Stimulated activated CD8-positive, alpha-beta memory T cell treated with anti-CD3 and anti-CD28 coated beads, Interleukin-15, amount 100 ng/mL, for 24 hours (primary cell): ENCODE measurements at regions not wholly inside any gene's neighbourhood (a gene's known extent, or its start where the extent isn't known, plus 50 kb on each side); places are given as distances from the start of the nearest gene placed in this dataset.

ENCODE experiments used
- DNase-seq: peaks from one replicate; pipeline ENCODE4 v3.0.0-alpha.2; 2020; ENCODE audit warnings: low read depth

- DNase-seq: no peak
Observed at GRCh38 chr13:44096901-44097300, 217.2 kb downstream of the LACC1 start.

GRCh38 chr13:44098559-44098958 is 218.9 kb downstream of the LACC1 start:
- no peak for DNase-seq

GRCh38 chr13:44101347-44102083 is 221.8 kb downstream of the LACC1 start:
- no peak for DNase-seq

- no peak for DNase-seq
Observed at GRCh38 chr13:44103429-44104196, 223.9 kb downstream of the LACC1 start.

GRCh38 chr13:44104197-44104490 is 224.4 kb downstream of the LACC1 start:
- DNase-seq: no peak

- no peak for DNase-seq
Observed at GRCh38 chr13:44104969-44105368, 225.3 kb downstream of the LACC1 start.

GRCh38 chr13:44106266-44107152 is 226.8 kb downstream of the LACC1 start:
- no peak for DNase-seq

- DNase-seq: no peak
Observed at GRCh38 chr13:44107357-44108121, 227.8 kb downstream of the LACC1 start.

GRCh38 chr13:44108331-44108858 is 228.7 kb downstream of the LACC1 start:
- DNase-seq: no peak

GRCh38 chr13:44110091-44110621 is 230.5 kb downstream of the LACC1 start:
- no peak for DNase-seq

GRCh38 chr13:44111701-44112100 is 232.0 kb downstream of the LACC1 start:
- no peak for DNase-seq

- no peak for DNase-seq
Observed at GRCh38 chr13:44112700-44113329, 233.1 kb downstream of the LACC1 start.

GRCh38 chr13:44116562-44117332 is 237.0 kb downstream of the LACC1 start:
- no peak for DNase-seq

GRCh38 chr13:44117351-44117750 is 237.6 kb downstream of the LACC1 start:
- DNase-seq: no peak

GRCh38 chr13:44117816-44118215 is 238.1 kb downstream of the LACC1 start:
- DNase-seq: no peak

- DNase-seq: no peak
Observed at GRCh38 chr13:44118881-44119280, 239.2 kb downstream of the LACC1 start.

- DNase-seq: no peak
Observed at GRCh38 chr13:44120043-44120442, 240.3 kb downstream of the LACC1 start.

GRCh38 chr13:44120849-44121755 is 241.4 kb downstream of the LACC1 start:
- no peak for DNase-seq

GRCh38 chr13:44124352-44124751 is 244.6 kb downstream of the LACC1 start:
- no peak for DNase-seq
